Esophagus muscularis mucosa (tissue), 4 donors: ENCODE measurements at regions not wholly inside any gene's neighbourhood (a gene's known extent, or its start where the extent isn't known, plus 50 kb on each side); places are given as distances from the start of the nearest gene placed in this dataset.

Source experiments
- DNase-seq: peaks from one replicate; pipeline ENCODE4 v3.0.0-alpha.2; 2017; ENCODE audit errors: extremely low spot score
- H3K27ac ChIP-seq, 4 donors: fragments of 200-600 bp; sonication (generic); replicated peaks in 1 of 4; 1 replicate in 3 of 4; 2 replicates in 1 of 4; pipeline ENCODE4 v1.5.1; 2016 to 2019; ENCODE audit warnings: mild to moderate bottlenecking in 1 of 4
- H3K27me3 ChIP-seq, 4 donors: fragments of 200-600 bp; sonication (generic); one replicate each; pipeline versions ENCODE4 v1.5.1 to v1.6.0; 2016 to 2019
- H3K36me3 ChIP-seq, 4 donors: fragments of 200-600 bp; sonication (generic); one replicate each; pipeline ENCODE4 v1.5.1; 2016 to 2019
- H3K4me1 ChIP-seq, 4 donors: fragments of 200-600 bp; sonication (generic); one replicate each; pipeline ENCODE4 v1.5.1; 2016 to 2019
- H3K4me3 ChIP-seq, 4 donors: fragments of 200-600 bp; sonication (generic); 1 replicate in 2 of 4; 2 replicates in 2 of 4; pipeline ENCODE4 v1.5.1; 2016 to 2019; ENCODE audit warnings: mild to moderate bottlenecking in 4 of 4, moderate library complexity in 1 of 4
- H3K9me3 ChIP-seq, 4 donors: fragments of 200-600 bp; sonication (generic); 1 replicate in 3 of 4; 2 replicates in 1 of 4; pipeline ENCODE4 v1.5.1; 2016 to 2019
- CTCF ChIP-seq, 3 experiments: fragments of 200-600 bp in 2 of 3; fragments of 450-650 bp in 1 of 3; sonication (generic) in 2 of 3; IDR thresholded peaks; one replicate each; pipeline ENCODE4 v1.5.1; 2017 to 2019; ENCODE audit warnings: antibody characterized with exemption in 3 of 3, mild to moderate bottlenecking in 2 of 3, moderate library complexity in 1 of 3
- EP300 ChIP-seq: sonication (generic); formaldehyde crosslinking; IDR thresholded peaks from one replicate; pipeline ENCODE4 v1.6.1; 2017; ENCODE audit warnings: antibody characterized with exemption
- POLR2A ChIP-seq: fragments of 450-650 bp; IDR thresholded peaks from one replicate; pipeline ENCODE4 v1.6.1; 2017; ENCODE audit warnings: antibody characterized with exemption, moderate library complexity, mild to moderate bottlenecking, low read depth
- POLR2AphosphoS5 ChIP-seq, 2 donors: sonication (generic); formaldehyde crosslinking; IDR thresholded peaks; one replicate each; pipeline ENCODE4 v1.6.1; 2017; ENCODE audit warnings: antibody characterized with exemption in 2 of 2
- WGBS: methylation state at CpG from one replicate; pipeline ENCODE4 v1.1.5; 2018; 5-methylcytosine and 5-hydroxymethylcytosine counted together
- intact Hi-C: fragments of 100-400 bp; cut with DNase I; formaldehyde crosslinking; loops from one replicate; pipeline ENCODE4 v1.15.1; 2023

DNA sequence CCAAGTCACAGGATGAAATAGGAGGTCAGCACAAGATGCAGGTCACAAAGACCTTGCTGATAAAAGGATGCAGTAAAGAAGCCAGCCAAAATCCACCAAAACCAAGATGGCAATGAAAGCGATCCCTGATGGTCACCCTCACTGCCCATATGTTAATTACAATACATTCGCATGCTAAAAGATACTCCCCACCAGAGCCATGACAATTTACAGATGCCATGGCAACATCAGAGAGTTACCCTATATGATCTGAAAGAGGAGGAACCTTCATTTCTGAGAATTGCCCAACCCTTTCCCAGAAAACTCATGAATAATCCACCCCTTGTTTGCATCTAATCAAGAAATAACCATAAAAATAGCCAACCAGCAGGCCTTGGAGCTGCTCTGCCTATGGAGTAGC lies 709.8 kb downstream of the METTL4 start:
- Histone ChIP-seq H3K27ac (no peak overlapping the region), H3K4me1 (no peaks in the 10 kb centered on the region), H3K36me3 (no peaks in the 10 kb centered on the region), H3K4me3 (no peak overlapping the region), H3K27me3 (no peaks in the 10 kb centered on the region), H3K9me3 (no peaks in the 10 kb centered on the region)
- DNase-seq: no peak
- TF ChIP-seq POLR2AphosphoS5 (IDR thresholded peaks at IDR 0.05) (no peak), CTCF (IDR thresholded peaks at IDR 0.05) (no peak), POLR2A (no peak), EP300 (no peak)
- intact Hi-C loops: no loop called here
- 95% methylated on average over 2 of the region's 2 CpGs for WGBS

- no peak overlapping the region for H3K27ac ChIP-seq
- no peaks in the 10 kb centered on the region for H3K4me1 ChIP-seq
- no peaks in the 10 kb centered on the region for H3K9me3 ChIP-seq
- no peak overlapping the region for H3K4me3 ChIP-seq
- no peaks in the 10 kb centered on the region for H3K27me3 ChIP-seq
- intact Hi-C loops: no loop called here
- TF ChIP-seq CTCF (IDR thresholded peaks at IDR 0.05) (no peak), POLR2A (no peak), EP300 (no peak), POLR2AphosphoS5 (IDR thresholded peaks at IDR 0.05) (no peak)
- H3K36me3 ChIP-seq: no peaks in the 10 kb centered on the region
- WGBS: no CpG with 5 or more reads among the region's 3 CpGs
- no peak for DNase-seq
Observed at GRCh38 chr18:1865869-1866268, 705.4 kb downstream of the METTL4 start.

DNA sequence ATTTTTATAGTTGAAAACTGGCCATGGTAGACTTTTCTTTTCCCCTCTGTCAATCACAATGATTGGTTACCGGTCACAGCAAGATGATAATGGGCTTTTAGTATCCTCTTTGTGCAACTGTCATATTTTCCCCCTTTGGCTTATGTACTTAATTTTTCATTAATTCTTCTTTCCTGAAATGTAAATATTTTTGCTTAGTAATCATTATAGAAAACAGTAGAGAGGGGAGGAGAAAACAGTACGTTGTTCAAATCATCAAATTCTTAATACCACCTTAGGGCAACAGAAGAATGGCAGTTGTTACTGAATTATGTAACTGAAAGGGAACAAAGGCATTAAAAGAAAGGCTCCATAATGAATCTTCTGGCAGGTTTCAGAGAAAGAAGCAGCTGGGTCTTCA lies 699.0 kb downstream of the METTL4 start:
- intact Hi-C loops: no loop called here
- Histone ChIP-seq H3K4me3 (no peak overlapping the region), H3K27me3 (no peaks in the 10 kb centered on the region), H3K27ac (no peak overlapping the region), H3K4me1 (no peaks in the 10 kb centered on the region), H3K9me3 (no peaks in the 10 kb centered on the region), H3K36me3 (no peaks in the 10 kb centered on the region)
- 81% methylated on average over 2 of the region's 2 CpGs for WGBS
- TF ChIP-seq POLR2A (no peak), CTCF (IDR thresholded peaks at IDR 0.05) (no peak), EP300 (no peak), POLR2AphosphoS5 (IDR thresholded peaks at IDR 0.05) (no peak)
- DNase-seq: no peak

DNA sequence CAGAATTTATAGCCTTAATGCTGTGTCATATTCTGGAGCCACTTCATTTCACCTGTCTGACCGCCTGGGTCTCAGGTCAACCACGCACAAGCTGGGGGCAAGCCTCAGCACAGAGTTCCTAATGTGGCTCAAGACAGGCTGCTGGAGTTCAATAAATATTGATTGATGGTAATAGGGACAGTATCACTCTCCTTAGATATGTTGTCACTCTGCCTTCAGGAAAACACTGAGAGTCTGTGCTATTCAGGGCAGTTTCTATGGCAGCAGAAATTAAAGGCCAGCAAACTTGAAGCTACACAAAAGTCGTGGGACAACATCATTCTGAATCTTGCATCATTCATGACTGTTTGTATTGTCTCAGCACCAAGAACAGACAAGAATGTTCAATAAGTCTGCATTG lies 696.1 kb downstream of the METTL4 start:
- H3K27ac ChIP-seq: no peak overlapping the region
- H3K27me3 ChIP-seq: no peaks in the 10 kb centered on the region
- TF ChIP-seq EP300: no peak
- TF ChIP-seq CTCF (IDR thresholded peaks at IDR 0.05): no peak
- no peak for TF ChIP-seq POLR2AphosphoS5 (IDR thresholded peaks at IDR 0.05)
- TF ChIP-seq POLR2A: no peak
- H3K9me3 ChIP-seq: no peaks in the 10 kb centered on the region
- intact Hi-C loops: no loop called here
- WGBS: 81% methylated on average over 3 of the region's 3 CpGs
- no peaks in the 10 kb centered on the region for H3K4me1 ChIP-seq
- H3K36me3 ChIP-seq: no peaks in the 10 kb centered on the region
- DNase-seq: no peak
- H3K4me3 ChIP-seq: no peak overlapping the region

DNA sequence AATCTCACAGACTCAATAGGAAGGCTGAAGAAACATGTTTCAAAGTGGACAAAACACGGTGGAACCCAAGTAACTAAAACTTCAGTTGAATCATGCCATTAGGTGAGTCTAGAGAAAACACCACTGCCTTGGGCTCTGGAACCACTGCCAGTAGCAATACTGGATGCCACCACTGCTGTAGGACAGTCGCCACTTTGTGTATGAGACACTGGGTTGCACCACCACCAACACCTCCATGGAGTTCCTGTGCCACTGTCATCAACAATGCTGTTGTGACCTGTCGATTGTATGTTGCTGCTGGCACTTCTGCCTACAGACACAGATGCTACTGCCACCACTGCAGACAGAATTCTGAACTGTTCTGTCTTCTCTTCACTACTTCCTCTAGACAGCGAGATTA lies 686.7 kb downstream of the METTL4 start:
- DNase-seq: no peak
- H3K36me3 ChIP-seq: no peaks in the 10 kb centered on the region
- no peaks in the 10 kb centered on the region for H3K9me3 ChIP-seq
- peaks cover 0 to 3% (median 0%) of the 10 kb centered on the region in 4 donors for H3K27me3 ChIP-seq
- intact Hi-C loops: no loop called here
- no peak overlapping the region for H3K4me3 ChIP-seq
- no peak overlapping the region for H3K27ac ChIP-seq
- 90% methylated on average over 4 of the region's 4 CpGs for whole genome bisulfite sequencing
- H3K4me1 ChIP-seq: no peaks in the 10 kb centered on the region
- no peak for TF ChIP-seq POLR2AphosphoS5 (IDR thresholded peaks at IDR 0.05)
- TF ChIP-seq EP300: no peak
- no peak for TF ChIP-seq POLR2A
- TF ChIP-seq CTCF (IDR thresholded peaks at IDR 0.05): no peak
